ENCODE measurements at regions not wholly inside any gene's neighbourhood (a gene's known extent, or its start where the extent isn't known, plus 50 kb on each side); places are given as distances from the start of the nearest gene placed in this dataset.

- no peak for TF ChIP-seq CTCF (conservative IDR thresholded peaks at IDR 0.05)
- TF ChIP-seq EZH2 (IDR thresholded peaks at IDR 0.05; ENCODE audit: low read depth) = no peak
Observed at GRCh38 chr4:158051401-158052235, 121.2 kb downstream of the GASK1B start.

All from PC-9 (cell line).